ENCODE measurements at regions not wholly inside any gene's neighbourhood (a gene's known extent, or its start where the extent isn't known, plus 50 kb on each side); places are given as distances from the start of the nearest gene placed in this dataset.

DNA sequence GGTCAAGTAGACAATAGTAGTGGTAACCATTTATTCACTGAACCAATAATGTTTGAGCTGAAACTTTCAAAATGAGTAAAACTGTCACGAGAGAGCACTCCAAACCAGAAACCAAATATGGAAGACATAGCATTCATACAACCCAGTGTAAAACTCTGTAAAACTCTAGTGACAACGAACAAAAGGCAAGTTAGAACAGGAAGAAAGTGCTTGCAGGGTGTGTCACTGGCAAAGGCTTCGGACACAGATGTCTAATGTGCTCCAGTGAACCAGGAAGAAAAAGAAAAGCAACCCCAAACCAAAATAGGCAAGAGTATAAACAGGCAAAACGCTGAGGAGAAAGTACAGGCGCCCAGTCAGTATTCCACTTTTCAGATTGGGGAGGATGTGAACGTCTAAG lies 79.3 kb upstream of the FZD10 start:
- TF ChIP-seq, protein P1, sequence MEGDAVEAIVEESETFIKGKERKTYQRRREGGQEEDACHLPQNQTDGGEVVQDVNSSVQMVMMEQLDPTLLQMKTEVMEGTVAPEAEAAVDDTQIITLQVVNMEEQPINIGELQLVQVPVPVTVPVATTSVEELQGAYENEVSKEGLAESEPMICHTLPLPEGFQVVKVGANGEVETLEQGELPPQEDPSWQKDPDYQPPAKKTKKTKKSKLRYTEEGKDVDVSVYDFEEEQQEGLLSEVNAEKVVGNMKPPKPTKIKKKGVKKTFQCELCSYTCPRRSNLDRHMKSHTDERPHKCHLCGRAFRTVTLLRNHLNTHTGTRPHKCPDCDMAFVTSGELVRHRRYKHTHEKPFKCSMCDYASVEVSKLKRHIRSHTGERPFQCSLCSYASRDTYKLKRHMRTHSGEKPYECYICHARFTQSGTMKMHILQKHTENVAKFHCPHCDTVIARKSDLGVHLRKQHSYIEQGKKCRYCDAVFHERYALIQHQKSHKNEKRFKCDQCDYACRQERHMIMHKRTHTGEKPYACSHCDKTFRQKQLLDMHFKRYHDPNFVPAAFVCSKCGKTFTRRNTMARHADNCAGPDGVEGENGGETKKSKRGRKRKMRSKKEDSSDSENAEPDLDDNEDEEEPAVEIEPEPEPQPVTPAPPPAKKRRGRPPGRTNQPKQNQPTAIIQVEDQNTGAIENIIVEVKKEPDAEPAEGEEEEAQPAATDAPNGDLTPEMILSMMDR (IDR thresholded peaks at IDR 0.05; ENCODE audit: low read depth, low read length), result no peak
- TF ChIP-seq EZH2phosphoT487 (IDR thresholded peaks at IDR 0.05; ENCODE audit: low read depth), result no peak
